Right renal cortex interstitium (tissue), 3 donors: ENCODE measurements at regions not wholly inside any gene's neighbourhood (a gene's known extent, or its start where the extent isn't known, plus 50 kb on each side); places are given as distances from the start of the nearest gene placed in this dataset.
"Not testable (repeated sequence)": the region's sequence is repeated elsewhere in the genome, so short reads cannot be mapped to it uniquely, and the experiment has no call there.

ENCODE experiments used
- DNase-seq, 3 donors: peaks; one replicate each; pipeline ENCODE4 v3.0.0-alpha.2; 2013; ENCODE audit warnings: low read depth in 3 of 3, low spot score in 2 of 3

GRCh38 chr18:22067682-22068081 lies 101.7 kb upstream of the GATA6 start:
- no peak for DNase-seq

- DNase-seq: not testable (repeated sequence)
Observed at GRCh38 chr18:22068784-22069183, 100.6 kb upstream of the GATA6 start.

- DNase-seq: no peak
Observed at GRCh38 chr18:22069916-22070315, 99.5 kb upstream of the GATA6 start.

GRCh38 chr18:22073411-22073810 lies 96.0 kb upstream of the GATA6 start:
- DNase-seq: no peak

GRCh38 chr18:22074282-22075070 lies 94.9 kb upstream of the GATA6 start:
- DNase-seq: no peak

GRCh38 chr18:22080035-22080434 lies 89.4 kb upstream of the GATA6 start:
- no peak for DNase-seq

- no peak for DNase-seq
Observed at GRCh38 chr18:22082408-22082807, 87.0 kb upstream of the GATA6 start.

GRCh38 chr18:22084547-22084946 lies 84.8 kb upstream of the GATA6 start:
- no peak for DNase-seq

GRCh38 chr18:22086973-22087372 lies 82.4 kb upstream of the GATA6 start:
- DNase-seq: no peak

- no peak for DNase-seq
Observed at GRCh38 chr18:22088029-22088428, 81.4 kb upstream of the GATA6 start.

GRCh38 chr18:22088996-22089640 lies 80.3 kb upstream of the GATA6 start:
- DNase-seq: no peak

- no peak for DNase-seq
Observed at GRCh38 chr18:22091341-22091740, 78.0 kb upstream of the GATA6 start.

GRCh38 chr18:22093731-22094357 lies 75.5 kb upstream of the GATA6 start:
- DNase-seq: no peak

- no peak for DNase-seq
Observed at GRCh38 chr18:22094358-22094734, 75.0 kb upstream of the GATA6 start.

- no peak for DNase-seq
Observed at GRCh38 chr18:22098563-22098989, 70.8 kb upstream of the GATA6 start.

GRCh38 chr18:22099925-22100324 lies 69.5 kb upstream of the GATA6 start:
- DNase-seq: no peak

- no peak for DNase-seq
Observed at GRCh38 chr18:22101731-22102130, 67.7 kb upstream of the GATA6 start.

- peak in 1 of 3 donors; percentile 10 for DNase-seq
Observed at GRCh38 chr18:22102953-22103646, 66.3 kb upstream of the GATA6 start.

GRCh38 chr18:22103647-22104031 lies 65.8 kb upstream of the GATA6 start:
- DNase-seq: no peak

GRCh38 chr18:22106536-22107292 lies 62.7 kb upstream of the GATA6 start:
- DNase-seq: no peak

- DNase-seq: no peak
Observed at GRCh38 chr18:22108674-22109073, 60.7 kb upstream of the GATA6 start.
